ENCODE measurements at regions not wholly inside any gene's neighbourhood (a gene's known extent, or its start where the extent isn't known, plus 50 kb on each side); places are given as distances from the start of the nearest gene placed in this dataset.
"Not testable (repeated sequence)": the region's sequence is repeated elsewhere in the genome, so short reads cannot be mapped to it uniquely, and the experiment has no call there.

DNA sequence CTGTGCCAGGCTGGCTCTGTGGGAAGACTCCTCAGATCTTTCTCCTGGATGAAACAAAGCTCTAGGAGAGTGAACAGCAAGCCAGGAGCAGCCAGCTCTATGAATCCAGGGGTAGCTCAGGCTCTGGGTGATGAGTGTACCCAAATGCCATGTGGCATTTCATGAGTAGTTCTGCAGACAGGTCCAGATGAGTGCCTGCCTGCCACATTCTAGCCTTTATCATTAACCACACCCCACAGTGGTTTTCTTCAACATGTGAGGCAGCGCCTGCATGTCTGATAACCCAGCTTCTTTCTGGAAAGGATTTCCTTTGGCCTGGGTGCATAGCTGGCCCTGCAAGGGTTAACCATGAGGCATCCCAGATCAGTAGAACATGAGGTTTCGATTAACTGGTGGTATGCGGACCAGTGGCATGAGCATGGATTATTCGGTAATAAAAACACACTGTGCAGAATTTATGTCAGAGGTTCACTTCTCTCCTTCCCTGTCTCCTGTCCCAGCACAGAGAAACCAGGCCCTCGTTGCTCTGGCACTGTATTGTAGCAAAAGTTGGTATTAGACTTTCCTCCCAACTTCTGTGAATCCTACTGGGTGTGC is 381.9 kb upstream of the ZNF462 start:
- TF ChIP-seq EZH2 (IDR thresholded peaks at IDR 0.05; ENCODE audit: borderline replicate concordance, low read depth, low read length, severe bottlenecking): no peak
- TF ChIP-seq, protein P1, sequence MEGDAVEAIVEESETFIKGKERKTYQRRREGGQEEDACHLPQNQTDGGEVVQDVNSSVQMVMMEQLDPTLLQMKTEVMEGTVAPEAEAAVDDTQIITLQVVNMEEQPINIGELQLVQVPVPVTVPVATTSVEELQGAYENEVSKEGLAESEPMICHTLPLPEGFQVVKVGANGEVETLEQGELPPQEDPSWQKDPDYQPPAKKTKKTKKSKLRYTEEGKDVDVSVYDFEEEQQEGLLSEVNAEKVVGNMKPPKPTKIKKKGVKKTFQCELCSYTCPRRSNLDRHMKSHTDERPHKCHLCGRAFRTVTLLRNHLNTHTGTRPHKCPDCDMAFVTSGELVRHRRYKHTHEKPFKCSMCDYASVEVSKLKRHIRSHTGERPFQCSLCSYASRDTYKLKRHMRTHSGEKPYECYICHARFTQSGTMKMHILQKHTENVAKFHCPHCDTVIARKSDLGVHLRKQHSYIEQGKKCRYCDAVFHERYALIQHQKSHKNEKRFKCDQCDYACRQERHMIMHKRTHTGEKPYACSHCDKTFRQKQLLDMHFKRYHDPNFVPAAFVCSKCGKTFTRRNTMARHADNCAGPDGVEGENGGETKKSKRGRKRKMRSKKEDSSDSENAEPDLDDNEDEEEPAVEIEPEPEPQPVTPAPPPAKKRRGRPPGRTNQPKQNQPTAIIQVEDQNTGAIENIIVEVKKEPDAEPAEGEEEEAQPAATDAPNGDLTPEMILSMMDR (IDR thresholded peaks at IDR 0.05; ENCODE audit: borderline replicate concordance, extremely low read depth, low read length, poor library complexity, severe bottlenecking): no peak
- Histone ChIP-seq H3K27ac (ENCODE audit: low read length) (no peak overlapping the region), H4K20me1 (ENCODE audit: insufficient read depth, low read length) (no peaks in the 10 kb centered on the region), H3K27me3 (ENCODE audit: insufficient read depth, low read length, poor library complexity) (no peaks in the 10 kb centered on the region), H3K9me3 (ENCODE audit: insufficient read depth, low read length, severe bottlenecking) (no peaks in the 10 kb centered on the region), H3K9ac (ENCODE audit: low read depth, low read length) (no peak overlapping the region), H3K79me2 (ENCODE audit: insufficient read depth, low read length) (no peaks in the 10 kb centered on the region), H3K4me1 (ENCODE audit: insufficient read depth, low read length) (no peaks in the 10 kb centered on the region), H3K36me3 (ENCODE audit: insufficient read depth, low read length) (no peaks in the 10 kb centered on the region), H3K4me2 (ENCODE audit: insufficient read depth, low read length) (no peak overlapping the region), H2AFZ (ENCODE audit: low read depth, low read length) (no peak overlapping the region), H3K4me3 (ENCODE audit: low read depth in 1 of 2, low read length in 2 of 2) (no peak overlapping the region)
- no peak for DNase-seq
- ATAC-seq (ENCODE audit: insufficient read depth, low read depth): no peak

DNA sequence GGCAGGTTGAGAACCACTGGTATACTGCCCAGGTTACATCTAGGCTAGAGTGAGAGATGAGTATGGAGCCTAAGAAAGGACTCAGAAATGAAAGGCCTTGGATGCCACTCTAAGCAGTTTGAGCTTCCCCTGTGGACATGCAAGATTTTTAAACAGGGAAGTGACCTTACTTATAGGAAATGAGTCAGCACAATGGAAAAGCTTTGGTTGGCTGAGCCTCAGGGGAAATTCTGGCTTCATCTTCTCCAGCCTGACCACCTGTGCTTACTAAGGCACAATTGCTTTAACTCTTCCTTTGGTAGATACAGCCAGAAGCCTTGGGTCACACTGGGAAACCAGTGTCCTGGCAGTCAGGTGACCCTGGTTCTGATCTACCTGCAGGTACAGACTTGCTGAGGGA is 380.2 kb upstream of the ZNF462 start:
- no peak overlapping the region for H3K27ac ChIP-seq (ENCODE audit: low read length)
- no peaks in the 10 kb centered on the region for H4K20me1 ChIP-seq (ENCODE audit: insufficient read depth, low read length)
- H3K4me1 ChIP-seq (ENCODE audit: insufficient read depth, low read length): no peaks in the 10 kb centered on the region
- no peak overlapping the region for H3K4me2 ChIP-seq (ENCODE audit: insufficient read depth, low read length)
- ATAC-seq (ENCODE audit: insufficient read depth, low read depth) (no peak), DNase-seq (no peak)
- TF ChIP-seq, protein P1 (IDR thresholded peaks at IDR 0.05; ENCODE audit: borderline replicate concordance, extremely low read depth, low read length, poor library complexity, severe bottlenecking): no peak
- TF ChIP-seq EZH2 (IDR thresholded peaks at IDR 0.05; ENCODE audit: borderline replicate concordance, low read depth, low read length, severe bottlenecking): no peak
- H3K79me2 ChIP-seq (ENCODE audit: insufficient read depth, low read length): no peaks in the 10 kb centered on the region
- H2AFZ ChIP-seq (ENCODE audit: low read depth, low read length): no peak overlapping the region
- H3K27me3 ChIP-seq (ENCODE audit: insufficient read depth, low read length, poor library complexity): no peaks in the 10 kb centered on the region
- H3K9ac ChIP-seq (ENCODE audit: low read depth, low read length): no peak overlapping the region
- H3K4me3 ChIP-seq (ENCODE audit: low read depth in 1 of 2, low read length in 2 of 2): no peak overlapping the region
- no peaks in the 10 kb centered on the region for H3K36me3 ChIP-seq (ENCODE audit: insufficient read depth, low read length)
- H3K9me3 ChIP-seq (ENCODE audit: insufficient read depth, low read length, severe bottlenecking): no peaks in the 10 kb centered on the region

DNA sequence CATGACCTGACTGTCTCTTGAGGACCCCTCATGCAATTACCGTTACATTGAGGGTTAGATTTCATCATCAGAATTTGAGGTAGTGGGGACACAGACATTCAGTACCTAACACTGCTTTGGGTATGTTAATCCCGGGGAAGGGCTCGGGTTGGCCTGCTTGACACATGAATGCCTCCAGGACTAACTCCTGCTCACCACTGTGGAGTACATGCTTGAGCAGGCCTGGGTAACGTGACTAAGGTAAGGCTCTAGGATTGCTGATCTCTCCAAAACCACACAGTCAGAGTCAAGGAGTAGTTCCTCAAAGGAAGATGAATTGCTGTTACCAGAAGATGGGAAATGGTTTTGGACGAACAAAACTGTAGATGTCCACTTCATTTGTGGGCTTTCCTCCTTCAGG is 376.3 kb upstream of the ZNF462 start:
- no peaks in the 10 kb centered on the region for H4K20me1 ChIP-seq (ENCODE audit: insufficient read depth, low read length)
- H3K4me2 ChIP-seq (ENCODE audit: insufficient read depth, low read length): no peak overlapping the region
- TF ChIP-seq, protein P1 (IDR thresholded peaks at IDR 0.05; ENCODE audit: borderline replicate concordance, extremely low read depth, low read length, poor library complexity, severe bottlenecking): no peak
- no peak for TF ChIP-seq EZH2 (IDR thresholded peaks at IDR 0.05; ENCODE audit: borderline replicate concordance, low read depth, low read length, severe bottlenecking)
- no peaks in the 10 kb centered on the region for H3K9me3 ChIP-seq (ENCODE audit: insufficient read depth, low read length, severe bottlenecking)
- no peaks in the 10 kb centered on the region for H3K4me1 ChIP-seq (ENCODE audit: insufficient read depth, low read length)
- H3K9ac ChIP-seq (ENCODE audit: low read depth, low read length): no peak overlapping the region
- H3K4me3 ChIP-seq (ENCODE audit: low read depth in 1 of 2, low read length in 2 of 2): no peak overlapping the region
- no peaks in the 10 kb centered on the region for H3K79me2 ChIP-seq (ENCODE audit: insufficient read depth, low read length)
- H2AFZ ChIP-seq (ENCODE audit: low read depth, low read length): no peak overlapping the region
- no peaks in the 10 kb centered on the region for H3K36me3 ChIP-seq (ENCODE audit: insufficient read depth, low read length)
- H3K27me3 ChIP-seq (ENCODE audit: insufficient read depth, low read length, poor library complexity): no peaks in the 10 kb centered on the region
- H3K27ac ChIP-seq (ENCODE audit: low read length): no peak overlapping the region
- no peak for DNase-seq
- no peak for ATAC-seq (ENCODE audit: insufficient read depth, low read depth)

DNA sequence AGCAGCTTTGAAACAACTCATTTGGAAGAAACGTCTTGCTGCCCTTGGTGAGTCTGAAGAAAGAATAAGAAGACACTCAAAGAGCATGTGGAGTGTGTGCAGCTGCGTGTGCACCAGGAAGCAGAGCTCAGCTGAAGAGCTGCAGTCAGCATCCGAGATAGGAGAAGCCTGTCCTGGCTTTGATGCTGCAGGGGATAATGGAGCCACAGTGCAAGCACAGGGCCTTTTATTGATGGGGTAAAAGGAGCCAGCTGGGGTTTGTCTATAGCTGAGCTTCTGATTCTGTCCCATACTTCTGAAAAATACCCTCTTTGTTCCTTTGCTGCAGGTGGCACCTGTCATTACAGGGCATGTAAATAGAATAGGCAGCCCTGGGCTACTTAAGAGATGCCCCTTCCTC is 375.7 kb upstream of the ZNF462 start:
- H3K4me3 ChIP-seq (ENCODE audit: low read depth in 1 of 2, low read length in 2 of 2): no peak overlapping the region
- H3K9me3 ChIP-seq (ENCODE audit: insufficient read depth, low read length, severe bottlenecking): no peaks in the 10 kb centered on the region
- no peak overlapping the region for H3K9ac ChIP-seq (ENCODE audit: low read depth, low read length)
- no peak overlapping the region for H3K4me2 ChIP-seq (ENCODE audit: insufficient read depth, low read length)
- DNase-seq: no peak
- no peaks in the 10 kb centered on the region for H4K20me1 ChIP-seq (ENCODE audit: insufficient read depth, low read length)
- no peak overlapping the region for H2AFZ ChIP-seq (ENCODE audit: low read depth, low read length)
- H3K4me1 ChIP-seq (ENCODE audit: insufficient read depth, low read length): no peaks in the 10 kb centered on the region
- no peaks in the 10 kb centered on the region for H3K27me3 ChIP-seq (ENCODE audit: insufficient read depth, low read length, poor library complexity)
- ATAC-seq (ENCODE audit: insufficient read depth, low read depth): no peak
- H3K27ac ChIP-seq (ENCODE audit: low read length): no peak overlapping the region
- no peaks in the 10 kb centered on the region for H3K79me2 ChIP-seq (ENCODE audit: insufficient read depth, low read length)
- TF ChIP-seq, protein P1 (IDR thresholded peaks at IDR 0.05; ENCODE audit: borderline replicate concordance, extremely low read depth, low read length, poor library complexity, severe bottlenecking): no peak
- no peak for TF ChIP-seq EZH2 (IDR thresholded peaks at IDR 0.05; ENCODE audit: borderline replicate concordance, low read depth, low read length, severe bottlenecking)
- H3K36me3 ChIP-seq (ENCODE audit: insufficient read depth, low read length): no peaks in the 10 kb centered on the region

DNA sequence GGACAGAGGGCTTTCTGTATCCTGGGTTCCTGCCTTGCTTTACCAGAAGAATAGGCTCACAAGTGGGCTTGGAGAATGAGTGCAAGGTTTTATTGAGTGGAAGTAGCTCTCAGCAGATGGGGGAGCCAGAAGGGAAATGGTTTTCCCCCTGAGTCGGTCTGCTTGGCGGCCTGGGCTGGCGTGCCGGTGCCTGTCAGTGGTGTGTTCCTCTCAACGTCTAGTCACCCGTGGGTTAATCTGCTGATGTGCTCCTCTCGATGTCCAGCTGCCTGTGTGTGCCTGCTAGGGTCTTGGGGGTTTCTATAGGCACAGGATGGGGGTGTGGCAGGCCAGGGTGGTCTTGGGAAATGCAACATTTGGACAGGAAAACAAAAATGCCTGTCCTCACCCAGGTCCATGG is 370.8 kb upstream of the ZNF462 start:
- H3K4me1 ChIP-seq (ENCODE audit: insufficient read depth, low read length); ATAC-seq (ENCODE audit: insufficient read depth, low read depth); H3K9ac ChIP-seq (ENCODE audit: low read depth, low read length); DNase-seq; H2AFZ ChIP-seq (ENCODE audit: low read depth, low read length); H3K27me3 ChIP-seq (ENCODE audit: insufficient read depth, low read length, poor library complexity); H3K79me2 ChIP-seq (ENCODE audit: insufficient read depth, low read length); H3K4me3 ChIP-seq (ENCODE audit: low read depth in 1 of 2, low read length in 2 of 2); H4K20me1 ChIP-seq (ENCODE audit: insufficient read depth, low read length); H3K4me2 ChIP-seq (ENCODE audit: insufficient read depth, low read length); H3K9me3 ChIP-seq (ENCODE audit: insufficient read depth, low read length, severe bottlenecking); H3K27ac ChIP-seq (ENCODE audit: low read length); H3K36me3 ChIP-seq (ENCODE audit: insufficient read depth, low read length): not testable (repeated sequence)

All from DND-41 (cell line).